SK-N-SH (cell line): ENCODE measurements at regions not wholly inside any gene's neighbourhood (a gene's known extent, or its start where the extent isn't known, plus 50 kb on each side); places are given as distances from the start of the nearest gene placed in this dataset.

Experiments
- CTCF ChIA-PET: fragments of 300-600, 350-600 bp; formaldehyde crosslinking; extraction: SDS; loops from one replicate; lab custom pipeline; 2021; lab: Yijun Ruan, JAX
- POLR2A ChIA-PET: fragments of 350-600 bp; sonication (Branson Sonifier 250); formaldehyde crosslinking; extraction: SDS; loops from one replicate; lab custom pipeline; 2020; ENCODE audit warnings: antibody characterized with exemption, inconsistent platforms; lab: Yijun Ruan, JAX
- DNase-seq: peaks from one replicate; pipeline ENCODE4 v3.0.0; 2012
- H2AFZ ChIP-seq: fragments of 200-600 bp; sonication (generic); 2 replicates; pipeline ENCODE4 v1.8.1; 2016; ENCODE audit warnings: antibody characterized with exemption, mild to moderate bottlenecking, low read depth
- H3F3A ChIP-seq: fragments of 200-600 bp; sonication (generic); replicated peaks from 2 replicates; pipeline ENCODE3; 2016; ENCODE audit warnings: antibody characterized with exemption, mild to moderate bottlenecking; ENCODE audit not compliant: insufficient read depth
- H3K27ac ChIP-seq, 2 experiments: fragments of 200-500 bp in 1 of 2; fragments of 200-600 bp in 1 of 2; sonication (Bioruptor generic) in 1 of 2; sonication (generic), shearing (Covaris generic) in 1 of 2; 2 replicates each; pipeline versions ENCODE4 v1.5.1 to v1.6.1; 2014 to 2016; ENCODE audit warnings: low read depth in 2 of 2, inconsistent platforms in 1 of 2, low read length in 1 of 2, mild to moderate bottlenecking in 1 of 2, mixed read lengths in 1 of 2
- H3K27me3 ChIP-seq: fragments of 200-600 bp; sonication (generic), shearing (Covaris generic); 2 replicates; pipeline ENCODE4 v1.6.1; 2016; ENCODE audit warnings: mixed run types; ENCODE audit not compliant: insufficient read depth
- H3K36me3 ChIP-seq, 2 experiments: fragments of 200-500 bp in 1 of 2; fragments of 200-600 bp in 1 of 2; sonication (Bioruptor generic) in 1 of 2; sonication (generic) in 1 of 2; replicated peaks in 1 of 2; 2 replicates each; pipeline versions ENCODE3 to v1.5.1; 2014 to 2016; ENCODE audit warnings: low read length in 1 of 2, mild to moderate bottlenecking in 1 of 2; ENCODE audit not compliant: insufficient read depth in 2 of 2, control insufficient read depth in 1 of 2
- H3K4me1 ChIP-seq, 2 experiments: fragments of 200-500 bp in 1 of 2; fragments of 200-600 bp in 1 of 2; sonication (Bioruptor generic) in 1 of 2; sonication (generic), shearing (Covaris generic) in 1 of 2; 2 replicates each; pipeline versions ENCODE4 v1.5.1 to v1.6.1; 2014 to 2016; ENCODE audit warnings: low read depth in 1 of 2, low read length in 1 of 2, mixed run types in 1 of 2; ENCODE audit not compliant: insufficient read depth in 2 of 2, control insufficient read depth in 1 of 2
- H3K4me2 ChIP-seq: fragments of 200-600 bp; sonication (generic), shearing (Covaris generic); 2 replicates; pipeline ENCODE4 v1.6.1; 2017; ENCODE audit warnings: mixed run types
- H3K4me3 ChIP-seq, 2 experiments: fragments of 200-500 bp in 1 of 2; fragments of 200-600 bp in 1 of 2; sonication (Bioruptor generic) in 1 of 2; sonication (generic), shearing (Covaris generic) in 1 of 2; 2 replicates each; pipeline versions ENCODE4 v1.5.1 to v1.8.1; 2014 to 2016; ENCODE audit warnings: low read depth in 2 of 2, inconsistent platforms in 1 of 2, low read length in 1 of 2, mild to moderate bottlenecking in 1 of 2, mixed read lengths in 1 of 2, moderate library complexity in 1 of 2
- H3K79me2 ChIP-seq: fragments of 200-600 bp; sonication (generic); 2 replicates; pipeline ENCODE4 v1.8.1; 2017; ENCODE audit warnings: mild to moderate bottlenecking; ENCODE audit not compliant: insufficient read depth
- H3K9ac ChIP-seq: fragments of 200-600 bp; sonication (generic); 2 replicates; pipeline ENCODE4 v1.6.1; 2017; ENCODE audit warnings: mixed run types
- H3K9me2 ChIP-seq: fragments of 200-600 bp; sonication (generic); 2 replicates; pipeline ENCODE4 v1.6.1; 2017; ENCODE audit warnings: mixed run types
- H3K9me3 ChIP-seq: fragments of 200-600 bp; sonication (generic); 2 replicates; pipeline ENCODE4 v1.6.1; 2017; ENCODE audit warnings: mixed run types, mild to moderate bottlenecking, moderate library complexity
- H4K20me1 ChIP-seq: fragments of 200-600 bp; sonication (generic); 2 replicates; pipeline ENCODE4 v1.6.1; 2017; ENCODE audit warnings: mild to moderate bottlenecking, mixed run types; ENCODE audit not compliant: insufficient read depth
- ELF1 ChIP-seq: IDR thresholded peaks from 2 replicates; pipeline ENCODE4 v1.4.0; 2012
- EZH2phosphoT487 ChIP-seq: fragments of 200-600 bp; sonication (generic); IDR thresholded peaks from 2 replicates; pipeline ENCODE4 v1.6.1; 2017; ENCODE audit warnings: low read depth, mixed run types, mild to moderate bottlenecking, antibody characterized with exemption, moderate library complexity, borderline replicate concordance
- FOXJ3 ChIP-seq: sonication (generic); formaldehyde crosslinking; IDR thresholded peaks from 2 replicates; pipeline ENCODE4 v1.5.1; 2020; ENCODE audit warnings: mild to moderate bottlenecking, missing genetic modification reagents
- FOXM1 ChIP-seq: IDR thresholded peaks from 2 replicates; pipeline ENCODE4 v1.4.0; 2012; ENCODE audit warnings: low read depth, mild to moderate bottlenecking
- GABPA ChIP-seq: IDR thresholded peaks from 2 replicates; pipeline ENCODE4 v1.4.0; 2012; ENCODE audit warnings: low read depth, mild to moderate bottlenecking
- RCOR1 ChIP-seq: fragments of 150-350 bp; IDR thresholded peaks from 2 replicates; pipeline ENCODE4 v1.6.1; 2017; ENCODE audit warnings: antibody characterized with exemption, low read length
- SMC3 ChIP-seq: IDR thresholded peaks from 2 replicates; pipeline ENCODE4 v1.6.1; 2012; ENCODE audit warnings: low read depth, low read length, improper control_type of control experiment
- YY1 ChIP-seq: IDR thresholded peaks from 2 replicates; pipeline ENCODE4 v1.4.0; 2012; ENCODE audit warnings: low read depth, mild to moderate bottlenecking
- WGBS: methylation state at CpG from one replicate; pipeline ENCODE4 v1.1.6; 2017; ENCODE audit warnings: low lambda C conversion rate; 5-methylcytosine and 5-hydroxymethylcytosine counted together
- TF ChIP-seq, protein P1 (sequence below): fragments of 150-350 bp; IDR thresholded peaks from 2 replicates; pipeline ENCODE4 v1.6.1; 2017; ENCODE audit warnings: antibody characterized with exemption, low read length, low read depth, borderline replicate concordance
- TF ChIP-seq, protein P2 (sequence below): IDR thresholded peaks from 2 replicates; pipeline ENCODE4; 2012
- TF ChIP-seq, protein P3 (sequence below): IDR thresholded peaks from 2 replicates; pipeline ENCODE4 v1.4.0; 2012; ENCODE audit warnings: low read depth, borderline replicate concordance
- TF ChIP-seq, protein P4 (sequence below): IDR thresholded peaks from 2 replicates; pipeline ENCODE4 v1.4.0; 2012; ENCODE audit warnings: low read depth

DNA sequence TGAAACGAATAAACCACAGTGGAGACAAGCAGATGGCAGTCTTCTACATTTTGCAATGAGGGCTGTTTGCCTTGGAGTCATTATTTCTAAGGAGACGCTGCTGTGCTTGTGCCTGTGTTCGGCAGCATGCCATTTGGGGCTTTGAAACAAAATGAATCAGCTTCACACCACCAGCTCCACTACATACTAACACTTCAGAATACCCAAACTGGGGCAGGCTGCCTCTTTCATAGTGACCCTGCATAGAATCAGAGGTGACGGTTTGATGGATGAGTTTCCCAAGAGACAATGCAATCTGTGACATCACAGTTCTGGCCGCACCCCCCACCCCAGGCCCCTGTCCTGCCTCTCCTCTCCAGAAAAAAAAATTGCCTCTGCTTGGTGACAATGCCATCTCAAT, 57.1 kb upstream of the MID1 start:
- no peak overlapping the region for H3K9ac ChIP-seq
- no peak overlapping the region for H3K27ac ChIP-seq
- no peaks in the 10 kb centered on the region for H4K20me1 ChIP-seq
- H3K9me2 ChIP-seq, result no peaks in the 10 kb centered on the region
- no peaks in the 10 kb centered on the region for H3K9me3 ChIP-seq
- CTCF ChIA-PET, result no interaction called here
- H3K4me2 ChIP-seq, result no peak overlapping the region
- H2AFZ ChIP-seq, result no peak overlapping the region
- WGBS, result 32% methylated on average over 4 of the region's 5 CpGs
- H3F3A ChIP-seq, result no peaks in the 10 kb centered on the region
- no peaks in the 10 kb centered on the region for H3K79me2 ChIP-seq
- POLR2A ChIA-PET, result no interaction called here
- H3K36me3 ChIP-seq, result no peaks in the 10 kb centered on the region
- no peaks in the 10 kb centered on the region for H3K27me3 ChIP-seq
- DNase-seq, result no peak
- H3K4me3 ChIP-seq, result no peak overlapping the region
- H3K4me1 ChIP-seq, result no peaks in the 10 kb centered on the region
- no peak for TF ChIP-seq GABPA
- TF ChIP-seq FOXM1, result no peak
- no peak for TF ChIP-seq FOXJ3 (CRISPR knock-in tag)
- TF ChIP-seq, protein P1, sequence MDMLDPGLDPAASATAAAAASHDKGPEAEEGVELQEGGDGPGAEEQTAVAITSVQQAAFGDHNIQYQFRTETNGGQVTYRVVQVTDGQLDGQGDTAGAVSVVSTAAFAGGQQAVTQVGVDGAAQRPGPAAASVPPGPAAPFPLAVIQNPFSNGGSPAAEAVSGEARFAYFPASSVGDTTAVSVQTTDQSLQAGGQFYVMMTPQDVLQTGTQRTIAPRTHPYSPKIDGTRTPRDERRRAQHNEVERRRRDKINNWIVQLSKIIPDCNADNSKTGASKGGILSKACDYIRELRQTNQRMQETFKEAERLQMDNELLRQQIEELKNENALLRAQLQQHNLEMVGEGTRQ, result no peak
- TF ChIP-seq, all 33 proteins: peak for 0

DNA sequence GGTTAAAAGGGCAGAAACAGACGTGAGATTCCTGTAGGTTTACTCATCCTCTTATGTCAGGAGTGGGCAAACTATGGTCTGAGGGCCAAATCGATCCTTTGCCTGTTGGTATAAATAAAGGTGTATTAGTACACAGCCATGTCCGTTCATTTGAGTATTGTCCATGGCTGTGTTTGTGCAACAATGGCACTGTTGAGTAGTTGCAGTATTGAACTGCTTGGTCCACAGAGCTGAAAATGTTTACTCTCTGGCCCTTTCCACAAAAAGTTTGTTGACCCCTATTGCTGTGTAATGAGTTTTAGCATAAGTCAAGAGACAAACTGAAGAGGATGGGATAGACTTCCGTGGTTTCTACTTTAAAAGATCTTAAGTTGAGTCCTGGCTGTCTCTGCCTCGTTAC, 59.0 kb upstream of the MID1 start:
- no peak for TF ChIP-seq ELF1
- TF ChIP-seq EZH2phosphoT487, result no peak
- TF ChIP-seq, protein P2, sequence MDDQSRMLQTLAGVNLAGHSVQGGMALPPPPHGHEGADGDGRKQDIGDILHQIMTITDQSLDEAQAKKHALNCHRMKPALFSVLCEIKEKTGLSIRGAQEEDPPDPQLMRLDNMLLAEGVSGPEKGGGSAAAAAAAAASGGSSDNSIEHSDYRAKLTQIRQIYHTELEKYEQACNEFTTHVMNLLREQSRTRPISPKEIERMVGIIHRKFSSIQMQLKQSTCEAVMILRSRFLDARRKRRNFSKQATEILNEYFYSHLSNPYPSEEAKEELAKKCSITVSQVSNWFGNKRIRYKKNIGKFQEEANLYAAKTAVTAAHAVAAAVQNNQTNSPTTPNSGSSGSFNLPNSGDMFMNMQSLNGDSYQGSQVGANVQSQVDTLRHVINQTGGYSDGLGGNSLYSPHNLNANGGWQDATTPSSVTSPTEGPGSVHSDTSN, result no peak
- TF ChIP-seq SMC3, result no peak
- TF ChIP-seq, protein P3, sequence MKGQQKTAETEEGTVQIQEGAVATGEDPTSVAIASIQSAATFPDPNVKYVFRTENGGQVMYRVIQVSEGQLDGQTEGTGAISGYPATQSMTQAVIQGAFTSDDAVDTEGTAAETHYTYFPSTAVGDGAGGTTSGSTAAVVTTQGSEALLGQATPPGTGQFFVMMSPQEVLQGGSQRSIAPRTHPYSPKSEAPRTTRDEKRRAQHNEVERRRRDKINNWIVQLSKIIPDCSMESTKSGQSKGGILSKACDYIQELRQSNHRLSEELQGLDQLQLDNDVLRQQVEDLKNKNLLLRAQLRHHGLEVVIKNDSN, result no peak
- no peak for TF ChIP-seq YY1
- no peak for TF ChIP-seq RCOR1
- TF ChIP-seq, protein P4, sequence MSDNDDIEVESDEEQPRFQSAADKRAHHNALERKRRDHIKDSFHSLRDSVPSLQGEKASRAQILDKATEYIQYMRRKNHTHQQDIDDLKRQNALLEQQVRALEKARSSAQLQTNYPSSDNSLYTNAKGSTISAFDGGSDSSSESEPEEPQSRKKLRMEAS, result no peak
- Histone ChIP-seq H2AFZ (no peak overlapping the region), H3K4me2 (no peak overlapping the region), H3K4me3 (no peak overlapping the region), H3K36me3 (no peaks in the 10 kb centered on the region), H3K9me3 (no peaks in the 10 kb centered on the region), H3K4me1 (no peaks in the 10 kb centered on the region), H3K27ac (no peak overlapping the region), H3K79me2 (no peaks in the 10 kb centered on the region), H3F3A (no peaks in the 10 kb centered on the region), H3K27me3 (no peaks in the 10 kb centered on the region), H4K20me1 (no peaks in the 10 kb centered on the region), H3K9me2 (no peaks in the 10 kb centered on the region), H3K9ac (no peak overlapping the region)
- 27% methylated on average over 5 of the region's 5 CpGs for WGBS
- CTCF ChIA-PET, result no interaction called here
- POLR2A ChIA-PET, result no interaction called here
- DNase-seq, result no peak
